HG02798 (cell line): ENCODE measurements at regions not wholly inside any gene's neighbourhood (a gene's known extent, or its start where the extent isn't known, plus 50 kb on each side); places are given as distances from the start of the nearest gene placed in this dataset.

Experiments
- ATAC-seq: cut with Tn5 transposase; IDR thresholded peaks from one replicate; pipeline ENCODE4 v1.9.1; 2021; ENCODE audit warnings: mild to moderate bottlenecking; ENCODE audit not compliant: unreplicated experiment, poor library complexity

DNA sequence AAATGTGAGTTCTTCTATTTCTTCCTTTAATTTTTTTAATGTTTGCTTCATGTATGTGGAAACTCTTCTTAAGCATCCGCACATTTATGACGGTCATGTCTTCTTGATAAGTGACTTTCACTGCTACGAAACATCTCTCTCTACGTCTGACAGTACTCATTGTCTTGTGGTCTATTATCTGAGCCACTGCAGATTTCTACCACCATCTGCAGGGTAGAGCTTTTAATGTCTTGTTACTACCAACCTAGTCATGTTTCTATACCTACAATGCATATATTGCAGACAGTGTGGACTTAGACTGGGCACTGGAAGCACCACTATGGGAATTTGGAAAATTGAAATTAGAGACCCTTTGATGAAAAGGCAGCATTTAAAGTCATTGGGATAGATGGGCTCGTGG, 75.4 kb upstream of the ARHGEF7 start:
- ATAC-seq = no peak

DNA sequence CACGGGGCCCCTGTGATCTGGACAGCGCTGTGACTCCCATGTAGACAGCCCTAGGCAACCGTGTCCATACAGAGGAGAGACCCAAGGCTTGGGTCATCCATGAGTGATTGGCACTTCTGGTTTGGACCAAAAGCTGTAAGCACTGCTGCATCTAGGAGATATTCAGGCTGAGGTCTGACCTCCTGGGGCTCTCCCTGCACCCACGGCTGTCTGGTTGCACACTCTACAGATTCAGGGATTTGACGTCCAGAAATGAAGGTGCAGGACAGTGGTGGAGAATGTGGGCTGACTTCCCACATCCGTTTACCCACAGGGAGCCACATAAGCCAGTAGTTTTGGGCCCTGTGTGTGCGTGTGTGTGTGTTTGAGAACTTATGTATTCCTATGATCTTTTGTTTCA, 76.2 kb upstream of the ARHGEF7 start:
- ATAC-seq = no peak

GRCh38 chr13:111037927-111038326, 77.2 kb upstream of the ARHGEF7 start:
- no peak for ATAC-seq

- ATAC-seq = no peak
Measured at GRCh38 chr13:111036665-111037064, 78.4 kb upstream of the ARHGEF7 start.

DNA sequence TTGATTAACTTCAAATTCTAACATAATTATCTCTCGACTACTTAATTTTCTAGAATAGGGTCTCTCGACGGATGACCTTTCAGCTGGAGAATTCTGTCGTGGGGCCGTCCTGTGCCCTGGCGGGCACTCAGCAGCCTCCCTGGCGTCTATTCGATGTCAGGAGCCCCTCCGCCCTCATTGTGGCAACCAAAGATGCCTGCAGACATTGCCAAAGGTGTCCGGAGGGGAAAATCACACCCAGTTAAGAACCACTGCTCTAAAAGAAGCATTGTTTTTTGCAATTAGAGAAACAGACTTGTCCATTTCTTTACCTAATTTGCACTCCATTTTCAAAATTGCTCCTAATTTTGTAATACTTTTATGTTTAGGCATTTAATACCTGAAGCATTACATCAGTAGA, 79.2 kb upstream of the ARHGEF7 start:
- no peak for ATAC-seq

GRCh38 chr13:111034811-111035210, 80.3 kb upstream of the ARHGEF7 start:
- ATAC-seq = no peak

GRCh38 chr13:111033172-111034130, 81.7 kb upstream of the ARHGEF7 start:
- no peak for ATAC-seq

DNA sequence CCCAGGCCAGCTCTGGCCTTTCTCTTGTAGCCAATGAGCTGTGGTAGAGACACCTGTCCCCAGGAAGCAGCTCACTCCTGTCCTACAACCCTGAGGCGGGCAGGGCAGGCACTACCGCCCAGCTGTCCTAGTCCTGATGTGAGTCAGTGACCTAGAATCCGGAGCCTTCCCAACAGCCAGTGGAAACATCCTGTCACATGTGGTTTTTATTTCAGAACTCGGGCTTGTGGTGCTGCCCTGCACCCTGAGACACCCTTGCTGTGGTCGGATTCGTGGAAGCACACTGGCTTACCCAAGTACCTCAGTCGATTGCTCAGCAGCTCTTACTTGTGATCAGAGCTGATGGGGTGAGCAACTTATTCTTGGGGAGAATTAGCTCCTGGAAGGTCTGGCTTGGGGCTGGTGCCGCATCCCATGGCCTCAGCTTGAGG, 83.6 kb upstream of the ARHGEF7 start:
- ATAC-seq = no peak

DNA sequence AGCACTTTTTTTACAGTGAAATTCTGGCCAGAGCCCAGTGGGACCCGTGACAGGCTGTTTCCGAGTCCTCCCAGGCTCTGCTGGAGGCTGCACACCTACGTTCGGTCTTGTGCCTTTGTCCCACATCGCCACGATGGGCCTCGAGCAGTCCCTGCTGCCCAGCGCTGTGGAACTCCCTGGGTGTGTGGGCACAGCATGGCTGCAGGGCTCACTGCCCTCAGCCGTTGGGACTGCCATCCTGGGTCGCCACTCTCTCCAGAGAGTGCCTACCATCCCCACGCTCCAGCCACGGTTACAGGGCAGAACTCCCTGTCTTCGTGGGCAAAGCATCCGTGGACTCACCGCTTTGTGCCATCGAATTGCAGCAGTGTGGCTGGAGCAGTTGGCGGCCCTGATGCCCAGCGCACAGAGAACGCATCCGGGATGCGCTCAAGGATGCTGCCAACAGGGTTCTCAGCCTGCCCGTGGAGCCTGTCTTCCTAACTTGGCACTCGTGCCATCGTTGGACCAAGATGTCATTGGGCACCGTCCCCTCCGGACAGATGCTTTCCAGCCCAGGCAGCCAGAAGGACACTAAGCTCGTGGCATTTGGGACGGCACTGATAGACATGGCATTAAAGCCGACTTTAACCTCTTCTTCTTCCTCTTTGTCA, 85.0 kb upstream of the ARHGEF7 start:
- no peak for ATAC-seq

DNA sequence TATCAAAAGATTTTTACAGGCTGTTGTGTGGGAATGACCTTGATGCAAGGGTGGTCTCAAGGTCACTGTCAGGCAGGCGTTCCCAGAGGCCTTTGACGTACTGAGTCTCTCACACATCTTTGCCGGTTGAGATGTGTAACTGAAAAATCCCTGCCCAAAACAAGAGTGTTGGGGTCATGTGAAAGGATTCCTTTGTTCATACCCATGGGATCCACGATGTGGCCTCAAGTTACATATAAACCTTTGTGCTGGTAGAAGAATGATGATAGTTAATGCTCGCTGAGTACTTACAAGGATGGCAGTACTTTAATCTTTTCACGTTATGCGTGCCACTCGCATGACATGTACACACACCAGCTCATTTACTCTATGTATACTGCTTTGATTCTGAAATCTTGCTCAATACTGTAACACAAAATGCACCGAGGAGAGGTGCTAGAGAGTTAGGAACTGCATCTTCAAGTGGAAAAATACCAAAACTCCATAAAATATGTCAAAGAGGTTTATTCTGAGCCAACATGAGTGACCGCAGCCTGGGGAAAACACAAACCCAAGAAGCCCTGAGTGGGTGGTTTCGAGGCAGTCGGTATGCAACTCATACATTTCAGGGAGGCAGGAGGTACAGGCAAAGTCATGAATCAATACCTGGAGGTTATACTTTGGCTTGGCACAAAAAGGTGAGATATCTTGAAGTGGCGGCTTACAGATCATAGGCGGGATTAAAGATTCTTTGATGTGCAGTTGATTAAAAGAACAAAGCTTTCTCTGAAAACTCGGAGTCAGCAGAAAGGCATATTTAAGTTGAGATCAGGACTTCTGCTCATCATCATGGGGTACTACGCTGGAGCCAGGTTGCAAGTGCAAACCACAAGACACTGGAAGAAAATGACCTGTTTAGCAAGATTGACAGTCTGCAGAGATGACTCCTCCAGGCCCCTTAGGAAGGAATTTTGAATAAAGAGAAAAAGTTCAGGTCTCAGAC, 87.4 kb upstream of the ARHGEF7 start:
- no peak for ATAC-seq

DNA sequence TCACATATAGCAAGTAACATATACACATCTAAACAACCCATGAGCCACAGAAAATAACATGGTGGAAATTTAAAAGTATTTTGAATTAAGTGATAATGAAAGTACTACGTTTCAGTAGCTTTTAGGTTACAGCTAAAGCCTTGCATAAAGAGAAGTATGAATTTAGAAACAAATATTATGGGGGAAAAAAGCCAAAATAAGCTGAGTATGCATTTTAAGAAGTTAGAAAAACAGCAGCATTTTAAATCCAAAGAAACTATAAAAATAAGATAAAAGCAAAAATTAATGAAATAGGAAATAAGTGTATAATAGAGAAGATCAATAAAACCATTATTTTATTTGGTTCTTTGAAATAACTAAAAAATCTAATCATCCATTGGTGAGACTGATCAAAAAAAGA, 89.8 kb upstream of the ARHGEF7 start:
- ATAC-seq = no peak

- ATAC-seq = no peak
Measured at GRCh38 chr13:111022886-111023285, 92.2 kb upstream of the ARHGEF7 start.

DNA sequence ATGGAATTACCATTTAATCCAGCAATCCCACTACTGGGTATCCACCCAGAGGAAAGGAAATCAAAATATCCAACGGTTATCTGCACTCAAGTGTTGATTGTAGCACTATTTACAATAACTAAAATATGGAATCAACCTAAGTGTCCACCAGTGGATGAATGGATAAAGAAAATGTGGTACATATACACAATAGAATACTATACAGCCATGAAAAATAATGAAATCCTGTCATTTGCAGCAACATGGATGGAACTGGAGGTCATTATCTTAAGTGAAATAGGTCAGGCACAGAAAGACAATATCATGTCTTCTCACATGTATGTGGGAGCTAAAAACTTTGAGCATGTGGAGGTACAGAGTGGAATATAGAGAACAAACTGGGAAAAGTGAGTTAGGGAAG, 92.9 kb upstream of the ARHGEF7 start:
- no peak for ATAC-seq

GRCh38 chr13:111021270-111021669, 93.8 kb upstream of the ARHGEF7 start:
- no peak for ATAC-seq

DNA sequence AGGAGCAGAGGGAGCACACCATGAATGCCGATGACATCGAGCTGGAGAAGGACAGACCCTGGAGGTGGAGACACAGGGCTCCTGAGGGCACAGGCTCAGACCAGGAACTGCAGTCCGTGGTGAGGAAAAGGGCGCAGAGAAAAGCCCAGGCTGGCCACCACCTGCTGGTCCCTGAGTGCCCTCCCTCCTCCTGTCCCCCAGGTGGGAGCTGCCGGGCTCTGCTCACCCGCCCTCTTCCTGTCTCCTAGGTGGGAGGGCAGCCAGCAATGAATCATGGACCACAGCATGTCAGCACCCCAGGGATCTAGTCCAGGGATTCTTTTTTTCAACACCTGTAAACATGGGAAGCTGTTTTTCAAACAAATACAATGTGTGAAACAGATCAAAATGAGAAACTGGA, 94.6 kb upstream of the ARHGEF7 start:
- no peak for ATAC-seq

DNA sequence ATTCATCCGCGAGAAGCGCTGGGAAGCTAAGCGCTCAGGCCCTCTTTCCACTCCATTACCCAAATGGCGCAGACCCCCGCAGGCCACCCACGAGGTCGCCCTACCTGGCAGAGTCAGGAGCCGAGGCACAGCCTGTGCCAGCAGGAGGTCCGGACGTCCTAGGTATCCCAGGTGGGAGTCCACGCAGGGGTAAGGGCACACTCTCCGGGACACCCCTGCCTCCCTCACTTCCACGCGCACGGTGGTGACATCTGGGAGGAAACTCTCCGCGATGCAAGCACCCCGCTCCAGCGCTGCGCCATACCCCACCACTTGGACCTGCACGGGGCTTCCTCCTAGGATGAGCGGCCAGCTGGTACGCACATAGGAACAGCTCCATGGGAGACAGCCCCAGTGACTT, 95.1 kb upstream of the ARHGEF7 start:
- ATAC-seq = no peak

DNA sequence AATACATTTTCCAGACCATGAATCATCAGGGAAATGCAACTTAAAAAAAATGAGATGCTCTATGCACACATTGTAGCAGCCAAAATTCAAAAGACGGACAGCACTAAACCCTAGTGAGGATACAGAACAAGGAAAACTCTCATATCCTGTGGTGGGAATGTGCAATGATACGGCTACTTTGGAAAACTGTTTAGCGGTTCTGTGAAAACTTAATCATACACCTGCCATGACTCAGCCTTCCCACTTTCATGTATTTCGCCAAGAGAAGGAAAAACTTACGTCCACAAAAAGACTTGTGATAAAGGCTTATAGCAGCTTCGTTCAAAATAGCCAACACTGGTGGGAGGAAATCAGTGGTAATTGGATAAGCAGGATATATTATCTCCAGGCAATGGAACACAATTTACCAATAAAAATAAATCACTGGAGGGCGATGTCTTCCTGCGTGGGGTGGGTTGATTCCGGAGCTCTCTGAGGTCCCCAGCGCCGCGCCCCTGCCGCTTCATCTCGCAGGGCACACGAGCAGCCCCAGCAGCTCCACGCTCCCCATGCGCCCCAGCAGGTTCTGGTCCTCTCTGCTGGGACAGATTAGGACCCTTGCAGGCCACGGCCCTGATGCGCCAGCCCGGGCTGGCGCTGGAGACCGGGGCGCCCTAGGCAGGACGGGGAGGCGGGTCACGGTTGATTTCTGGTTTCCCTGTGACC, 97.2 kb upstream of the ARHGEF7 start:
- ATAC-seq = no peak

DNA sequence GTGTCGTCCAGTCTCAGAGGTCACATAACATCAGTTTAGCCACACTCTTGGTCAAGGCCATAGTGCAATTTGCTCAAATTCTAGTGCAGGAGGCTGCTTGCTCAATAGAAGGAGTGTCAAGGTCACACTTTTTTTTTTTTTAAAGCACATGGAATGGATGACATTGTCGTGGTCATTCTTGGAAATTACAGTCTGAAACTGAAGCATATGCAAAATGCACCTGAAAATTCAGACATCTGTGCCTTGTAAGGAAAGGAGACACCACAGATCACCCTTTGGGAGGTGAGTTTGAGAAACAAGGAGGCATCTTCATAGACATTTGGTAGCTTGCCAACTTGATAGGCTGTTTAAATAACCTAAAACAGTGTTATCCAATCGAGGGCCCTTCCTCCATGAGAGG, 98.3 kb upstream of the ANKRD10 start:
- no peak for ATAC-seq

DNA sequence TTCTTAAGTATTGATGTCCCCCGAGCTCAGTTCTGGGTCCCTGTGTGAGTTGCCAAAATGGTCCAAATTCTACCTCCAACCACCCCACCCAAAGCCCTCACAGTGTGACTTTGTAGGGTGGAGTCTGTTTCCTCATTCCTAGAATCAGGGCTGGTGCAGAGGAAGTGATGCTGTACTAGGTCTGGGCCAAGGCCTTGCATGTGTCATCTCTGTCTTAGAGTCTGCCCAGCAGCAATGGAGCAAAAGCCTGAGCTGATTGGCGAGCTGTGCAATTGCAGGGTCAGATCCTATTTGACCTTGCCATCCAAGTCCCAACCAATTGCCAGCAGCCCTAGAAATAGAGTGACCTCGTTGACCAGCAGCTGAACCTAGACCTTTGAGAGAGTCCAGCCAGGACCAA, 97.0 kb upstream of the ANKRD10 start:
- ATAC-seq = no peak

GRCh38 chr13:111008351-111008750, 93.5 kb upstream of the ANKRD10 start:
- ATAC-seq = no peak
